H1 (cell line): ENCODE measurements at regions not wholly inside any gene's neighbourhood (a gene's known extent, or its start where the extent isn't known, plus 50 kb on each side); places are given as distances from the start of the nearest gene placed in this dataset.

Experiments
- CTCF ChIA-PET: fragments of 300-600 bp; sonication (Branson Sonifier 250); formaldehyde crosslinking; loops from one replicate; lab custom pipeline; 2021; ENCODE audit not compliant: partially characterized antibody; lab: Charles Lee
- POLR2A ChIA-PET: fragments of 300-600 bp; sonication (Branson Sonifier 250); formaldehyde crosslinking; loops from one replicate; lab custom pipeline; 2021; ENCODE audit warnings: inconsistent platforms; ENCODE audit not compliant: partially characterized antibody; lab: Charles Lee
- DNase-seq, 2 experiments: peaks; one replicate each; pipeline versions ENCODE4 v3.0.0 to v3.0.0-alpha.2; 2010 to 2022; ENCODE audit warnings: low spot score in 2 of 2, low read depth in 1 of 2, mixed read lengths in 1 of 2
- FAIRE-seq: peaks from 2 replicates; lab custom pipeline; 2011; peaks lifted over from hg19 to GRCh38; lab: Jason Lieb, UNC
- H2AFZ ChIP-seq: 2 replicates; pipeline ENCODE4 v1.8.1; 2012; ENCODE audit warnings: low read length, inconsistent platforms
- H2AK5ac ChIP-seq: 2 replicates; pipeline ENCODE4 v1.6.1; 2013; ENCODE audit warnings: low read depth, low read length
- H2BK120ac ChIP-seq: replicated peaks from 2 replicates; pipeline ENCODE3; 2013; ENCODE audit warnings: low read depth, low read length, inconsistent platforms
- H2BK12ac ChIP-seq: 2 replicates; pipeline ENCODE4 v1.6.1; 2013; ENCODE audit warnings: low read depth, low read length
- H2BK15ac ChIP-seq: 2 replicates; pipeline ENCODE4 v1.6.1; 2013; ENCODE audit warnings: low read length
- H2BK20ac ChIP-seq: 2 replicates; pipeline ENCODE4 v1.6.1; 2013; ENCODE audit warnings: low read length
- H2BK5ac ChIP-seq: 2 replicates; pipeline ENCODE4 v1.6.1; 2013; ENCODE audit warnings: low read depth, low read length
- H3K14ac ChIP-seq: 2 replicates; pipeline ENCODE4 v1.6.1; 2013; ENCODE audit warnings: inconsistent platforms; ENCODE audit not compliant: insufficient read length
- H3K18ac ChIP-seq: 2 replicates; pipeline ENCODE4 v1.6.1; 2013; ENCODE audit warnings: low read length; ENCODE audit errors: extremely low read depth
- H3K23ac ChIP-seq: 2 replicates; pipeline ENCODE4 v1.6.1; 2013; ENCODE audit warnings: inconsistent platforms; ENCODE audit not compliant: insufficient read length
- H3K23me2 ChIP-seq: 2 replicates; pipeline ENCODE4 v1.6.1; 2013; ENCODE audit warnings: low read depth, low read length
- H3K27ac ChIP-seq: 2 replicates; pipeline ENCODE4 v1.6.1; 2011; ENCODE audit warnings: low read depth, low read length, inconsistent platforms
- H3K27me3 ChIP-seq, 4 experiments: replicated peaks in 1 of 4; 1 replicate in 1 of 4; 2 replicates in 3 of 4; pipeline versions ENCODE4 v1.6.1 to v1.8.1; 2011 to 2013; ENCODE audit warnings: low read length in 3 of 4, mild to moderate bottlenecking in 3 of 4, inconsistent platforms in 2 of 4, mixed read lengths in 2 of 4, moderate library complexity in 1 of 4; ENCODE audit not compliant: control insufficient read depth in 3 of 4, insufficient read depth in 3 of 4; ENCODE audit errors: extremely low read depth in 1 of 4
- H3K36me3 ChIP-seq, 4 experiments: 2 replicates each; pipeline versions ENCODE4 v1.6.1 to v1.8.1; 2011 to 2013; ENCODE audit warnings: mild to moderate bottlenecking in 4 of 4, low read length in 3 of 4, moderate library complexity in 2 of 4, control low read depth in 1 of 4, inconsistent platforms in 1 of 4; ENCODE audit not compliant: insufficient read depth in 4 of 4, control insufficient read depth in 2 of 4
- H3K4ac ChIP-seq: replicated peaks from 2 replicates; pipeline ENCODE3; 2013; ENCODE audit warnings: low read length, low read depth, mixed read lengths, inconsistent platforms; ENCODE audit not compliant: insufficient read length
- H3K4me1 ChIP-seq, 4 experiments: replicated peaks in 1 of 4; 1 replicate in 1 of 4; 2 replicates in 3 of 4; pipeline versions ENCODE4 v1.6.1 to v1.8.1; 2011 to 2013; ENCODE audit warnings: low read length in 3 of 4, inconsistent platforms in 2 of 4, mixed read lengths in 1 of 4; ENCODE audit not compliant: insufficient read depth in 4 of 4, control insufficient read depth in 3 of 4
- H3K4me2 ChIP-seq, 2 experiments: 2 replicates each; pipeline versions ENCODE4 v1.6.1 to v1.8.1; 2011 to 2013; ENCODE audit warnings: low read depth in 2 of 2, low read length in 2 of 2, control low read depth in 1 of 2, inconsistent platforms in 1 of 2, mild to moderate bottlenecking in 1 of 2; ENCODE audit not compliant: insufficient read depth in 1 of 2
- H3K4me3 ChIP-seq, 4 experiments: fragments of 200-600, 300-600 bp in 1 of 4; sonication (generic), shearing (Covaris generic), sonication (Bioruptor Twin) in 1 of 4; 2 replicates each; pipeline versions ENCODE4 v1.5.1 to v1.8.1; 2011 to 2016; ENCODE audit warnings: low read length in 4 of 4, low read depth in 3 of 4, control low read depth in 2 of 4, inconsistent platforms in 2 of 4, mild to moderate bottlenecking in 2 of 4, mixed read lengths in 1 of 4, moderate library complexity in 1 of 4; ENCODE audit not compliant: insufficient read depth in 2 of 4; ENCODE audit errors: extremely low read depth in 1 of 4
- H3K56ac ChIP-seq: replicated peaks from 2 replicates; pipeline ENCODE3; 2013; ENCODE audit warnings: low read depth, mild to moderate bottlenecking, mixed read lengths, low read length, inconsistent platforms; ENCODE audit not compliant: insufficient read length
- H3K79me1 ChIP-seq: 2 replicates; pipeline ENCODE4 v1.6.1; 2013; ENCODE audit warnings: low read depth, low read length, control low read depth
- H3K79me2 ChIP-seq, 2 experiments: 2 replicates each; pipeline versions ENCODE4 v1.6.1 to v1.8.1; 2012 to 2013; ENCODE audit warnings: low read length in 2 of 2, mild to moderate bottlenecking in 2 of 2, inconsistent platforms in 1 of 2; ENCODE audit not compliant: insufficient read depth in 2 of 2, control insufficient read depth in 1 of 2
- H3K9ac ChIP-seq, 4 experiments: replicated peaks in 1 of 4; 1 replicate in 1 of 4; 2 replicates in 3 of 4; pipeline versions ENCODE4 v1.6.1 to v1.8.1; 2011 to 2013; ENCODE audit warnings: low read depth in 3 of 4, low read length in 3 of 4, control low read depth in 2 of 4, mild to moderate bottlenecking in 2 of 4, moderate library complexity in 2 of 4, inconsistent platforms in 1 of 4; ENCODE audit errors: extremely low read depth in 1 of 4
- H3K9me3 ChIP-seq, 2 experiments: 2 replicates each; pipeline versions ENCODE4 v1.6.1 to v1.8.1; 2012 to 2013; ENCODE audit warnings: mild to moderate bottlenecking in 2 of 2, moderate library complexity in 2 of 2, control low read depth in 1 of 2, inconsistent platforms in 1 of 2, low read depth in 1 of 2, low read length in 1 of 2, mixed read lengths in 1 of 2; ENCODE audit not compliant: insufficient read depth in 2 of 2
- H4K20me1 ChIP-seq, 2 experiments: replicated peaks in 1 of 2; 2 replicates each; pipeline versions ENCODE3 to v1.8.1; 2011 to 2013; ENCODE audit warnings: inconsistent platforms in 2 of 2, low read length in 2 of 2, mild to moderate bottlenecking in 1 of 2; ENCODE audit not compliant: insufficient read depth in 2 of 2, control insufficient read depth in 1 of 2
- H4K5ac ChIP-seq: 2 replicates; pipeline ENCODE4 v1.6.1; 2013; ENCODE audit warnings: low read length, low read depth, mixed read lengths, inconsistent platforms; ENCODE audit not compliant: insufficient read length
- H4K8ac ChIP-seq: 2 replicates; pipeline ENCODE4 v1.8.0; 2013; ENCODE audit warnings: mild to moderate bottlenecking, moderate library complexity, low read length, inconsistent platforms; ENCODE audit not compliant: insufficient read depth; ENCODE audit errors: extremely low read depth
- H4K91ac ChIP-seq: replicated peaks from 2 replicates; pipeline ENCODE3; 2013; ENCODE audit warnings: low read length, mixed read lengths, inconsistent platforms; ENCODE audit not compliant: insufficient read length
- BACH1 ChIP-seq: IDR thresholded peaks from 2 replicates; pipeline ENCODE4 v1.6.1; 2012; ENCODE audit warnings: low read length, improper control_type of control experiment
- CEBPB ChIP-seq: IDR thresholded peaks from 2 replicates; pipeline ENCODE4 v1.6.1; 2012; ENCODE audit warnings: low read depth, low read length
- HDAC6 ChIP-seq: IDR thresholded peaks from one replicate; pipeline ENCODE4 v1.7.1; 2012; ENCODE audit warnings: low read depth, mild to moderate bottlenecking, inconsistent platforms, low read length, moderate library complexity
- RBBP5 ChIP-seq: IDR thresholded peaks from 2 replicates; pipeline ENCODE4 v1.7.1; 2012; ENCODE audit warnings: low read depth, mild to moderate bottlenecking, inconsistent platforms, low read length, moderate library complexity, borderline replicate concordance
- SIRT6 ChIP-seq: IDR thresholded peaks from one replicate; pipeline ENCODE4 v1.7.1; 2012; ENCODE audit warnings: low read length, inconsistent platforms
- SP4 ChIP-seq: IDR thresholded peaks from 2 replicates; pipeline ENCODE4 v1.6.1; 2012; ENCODE audit warnings: low read length, inconsistent platforms
- SRF ChIP-seq: IDR thresholded peaks from 2 replicates; pipeline ENCODE4 v1.6.1; 2011; ENCODE audit warnings: mild to moderate bottlenecking, low read depth, low read length, moderate library complexity
- TAF1 ChIP-seq: IDR thresholded peaks from 2 replicates; pipeline ENCODE4 v1.6.1; 2011; ENCODE audit warnings: mild to moderate bottlenecking, low read depth, low read length
- TF ChIP-seq, protein P1 (sequence below): IDR thresholded peaks from 2 replicates; pipeline ENCODE4 v1.6.1; 2011; ENCODE audit warnings: low read length, improper control_type of control experiment

DNA sequence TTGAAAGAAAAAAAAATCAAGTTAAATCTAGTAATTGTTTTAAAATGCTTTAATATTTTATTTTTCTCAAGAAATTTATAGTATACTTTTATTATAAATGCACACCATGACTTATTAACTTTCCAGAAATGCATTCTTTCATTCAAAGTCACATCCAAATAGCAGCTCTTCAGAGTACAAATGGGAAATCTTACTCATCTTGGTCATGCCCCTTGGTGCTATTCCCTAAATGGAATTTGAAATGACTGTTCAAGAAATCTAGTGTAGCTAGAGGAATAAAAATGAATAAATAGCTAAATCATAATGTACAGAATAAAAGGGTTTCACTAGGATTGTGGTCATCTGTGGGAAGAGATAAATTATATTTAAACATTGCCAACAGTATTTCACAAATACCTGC lies 1139.7 kb downstream of the PCDH18 start:
- CTCF ChIA-PET: no interaction called here
- H3K79me1 ChIP-seq: no peaks in the 10 kb centered on the region
- no peaks in the 10 kb centered on the region for H3K23me2 ChIP-seq
- H3K79me2 ChIP-seq: no peaks in the 10 kb centered on the region
- H3K36me3 ChIP-seq: no peaks in the 10 kb centered on the region
- H2BK5ac ChIP-seq: no peak overlapping the region
- no peak overlapping the region for H2AK5ac ChIP-seq
- no peak for FAIRE-seq
- H3K27ac ChIP-seq: no peak overlapping the region
- no peak overlapping the region for H4K5ac ChIP-seq
- no peak overlapping the region for H2BK120ac ChIP-seq
- H3K18ac ChIP-seq: no peak overlapping the region
- no peak overlapping the region for H3K4me3 ChIP-seq
- H2BK15ac ChIP-seq: no peak overlapping the region
- no peak overlapping the region for H3K4me2 ChIP-seq
- no peak overlapping the region for H2BK20ac ChIP-seq
- no peak overlapping the region for H2AFZ ChIP-seq
- H4K8ac ChIP-seq: no peak overlapping the region
- POLR2A ChIA-PET: no interaction called here
- DNase-seq: no peak
- H3K4ac ChIP-seq: no peak overlapping the region
- H2BK12ac ChIP-seq: no peak overlapping the region
- peaks cover 0 to 6% of the 10 kb centered on the region in 2 experiments; a peak in 1 of 4 replicates for H3K9me3 ChIP-seq
- no peaks in the 10 kb centered on the region for H3K4me1 ChIP-seq
- no peaks in the 10 kb centered on the region for H3K27me3 ChIP-seq
- H4K20me1 ChIP-seq: no peaks in the 10 kb centered on the region
- no peak overlapping the region for H3K9ac ChIP-seq
- no peak overlapping the region for H3K23ac ChIP-seq
- no peak overlapping the region for H4K91ac ChIP-seq
- no peak overlapping the region for H3K56ac ChIP-seq
- no peak for TF ChIP-seq BACH1
- TF ChIP-seq SP4: no peak
- TF ChIP-seq CEBPB: no peak
- TF ChIP-seq RBBP5: no peak
- TF ChIP-seq HDAC6: no peak
- no peak for TF ChIP-seq TAF1
- no peak for TF ChIP-seq SRF
- no peak for TF ChIP-seq SIRT6
- TF ChIP-seq, protein P1, sequence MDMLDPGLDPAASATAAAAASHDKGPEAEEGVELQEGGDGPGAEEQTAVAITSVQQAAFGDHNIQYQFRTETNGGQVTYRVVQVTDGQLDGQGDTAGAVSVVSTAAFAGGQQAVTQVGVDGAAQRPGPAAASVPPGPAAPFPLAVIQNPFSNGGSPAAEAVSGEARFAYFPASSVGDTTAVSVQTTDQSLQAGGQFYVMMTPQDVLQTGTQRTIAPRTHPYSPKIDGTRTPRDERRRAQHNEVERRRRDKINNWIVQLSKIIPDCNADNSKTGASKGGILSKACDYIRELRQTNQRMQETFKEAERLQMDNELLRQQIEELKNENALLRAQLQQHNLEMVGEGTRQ: no peak
- no peak overlapping the region for H3K14ac ChIP-seq
